IMR-90 (cell line): ENCODE measurements at regions not wholly inside any gene's neighbourhood (a gene's known extent, or its start where the extent isn't known, plus 50 kb on each side); places are given as distances from the start of the nearest gene placed in this dataset.

Experiments
- BHLHE40 ChIP-seq: fragments of 150-350 bp; IDR thresholded peaks from 2 replicates; pipeline ENCODE4 v1.6.1; 2016; ENCODE audit warnings: mild to moderate bottlenecking, low read depth, low read length
- CHD1 ChIP-seq: IDR thresholded peaks from 2 replicates; pipeline ENCODE4 v1.6.1; 2012; ENCODE audit warnings: low read depth, low read length, improper control_type of control experiment
- FOS ChIP-seq: fragments of 150-350 bp; IDR thresholded peaks from 2 replicates; pipeline ENCODE4 v1.6.1; 2016; ENCODE audit warnings: low read depth, low read length
- MAFK ChIP-seq: IDR thresholded peaks from 2 replicates; pipeline ENCODE4 v1.6.1; 2012; ENCODE audit warnings: low read depth, low read length, improper control_type of control experiment
- MAZ ChIP-seq: IDR thresholded peaks from 2 replicates; pipeline ENCODE4 v1.6.1; 2012; ENCODE audit warnings: low read depth, mild to moderate bottlenecking, low read length, improper control_type of control experiment, moderate library complexity, borderline replicate concordance
- POLR2A ChIP-seq: IDR thresholded peaks from 2 replicates; pipeline ENCODE4 v1.6.1; 2012; ENCODE audit warnings: mild to moderate bottlenecking, low read depth, low read length
- RAD21 ChIP-seq: IDR thresholded peaks from 2 replicates; pipeline ENCODE4 v1.6.1; 2012; ENCODE audit warnings: low read length, improper control_type of control experiment
- SMC3 ChIP-seq: fragments of 150-350 bp; IDR thresholded peaks from 2 replicates; pipeline ENCODE4 v1.6.1; 2016; ENCODE audit warnings: low read depth, mild to moderate bottlenecking, antibody characterized with exemption, low read length, moderate library complexity
- TF ChIP-seq, protein P1 (sequence below): conservative IDR thresholded peaks from 2 replicates; pipeline ENCODE4 v1.5.1; 2012; ENCODE audit warnings: mild to moderate bottlenecking, low read depth, low read length, improper control_type of control experiment
- TF ChIP-seq, protein P2 (sequence below): fragments of 150-350 bp; IDR thresholded peaks from 2 replicates; pipeline ENCODE4 v1.6.1; 2017; ENCODE audit warnings: mild to moderate bottlenecking, antibody characterized with exemption, low read length, low read depth

DNA sequence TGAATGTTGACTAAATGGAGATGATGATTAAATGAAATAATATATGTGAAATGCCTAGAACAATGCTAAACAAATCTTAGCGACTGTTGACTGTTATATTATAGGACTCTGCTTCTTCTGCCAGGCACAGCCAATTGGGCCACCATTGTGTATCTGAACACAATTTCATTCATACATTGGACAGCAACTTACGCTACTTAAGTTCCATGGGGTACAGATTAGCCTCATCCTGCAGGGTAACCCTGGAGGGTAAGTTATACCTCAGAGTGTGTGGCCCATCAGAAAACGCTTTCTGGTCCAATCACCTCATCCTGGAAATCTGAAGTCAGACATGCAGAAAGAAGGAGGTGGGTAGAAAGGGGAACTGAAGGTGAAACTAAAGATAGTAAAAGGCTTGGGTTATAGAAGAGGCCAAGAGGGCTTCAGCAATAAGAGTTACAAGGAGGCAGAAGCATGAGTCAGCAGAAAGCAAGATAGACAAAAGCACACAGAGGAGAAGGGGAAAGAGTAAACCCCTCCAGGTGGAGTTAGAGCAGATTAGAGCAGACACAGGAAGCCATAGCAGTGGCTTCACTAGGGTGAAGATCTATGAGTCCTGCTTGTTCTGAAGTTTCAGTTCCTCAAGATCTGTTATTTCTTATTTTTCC lies 119.3 kb upstream of the SLC24A5 start:
- TF ChIP-seq, protein P1, sequence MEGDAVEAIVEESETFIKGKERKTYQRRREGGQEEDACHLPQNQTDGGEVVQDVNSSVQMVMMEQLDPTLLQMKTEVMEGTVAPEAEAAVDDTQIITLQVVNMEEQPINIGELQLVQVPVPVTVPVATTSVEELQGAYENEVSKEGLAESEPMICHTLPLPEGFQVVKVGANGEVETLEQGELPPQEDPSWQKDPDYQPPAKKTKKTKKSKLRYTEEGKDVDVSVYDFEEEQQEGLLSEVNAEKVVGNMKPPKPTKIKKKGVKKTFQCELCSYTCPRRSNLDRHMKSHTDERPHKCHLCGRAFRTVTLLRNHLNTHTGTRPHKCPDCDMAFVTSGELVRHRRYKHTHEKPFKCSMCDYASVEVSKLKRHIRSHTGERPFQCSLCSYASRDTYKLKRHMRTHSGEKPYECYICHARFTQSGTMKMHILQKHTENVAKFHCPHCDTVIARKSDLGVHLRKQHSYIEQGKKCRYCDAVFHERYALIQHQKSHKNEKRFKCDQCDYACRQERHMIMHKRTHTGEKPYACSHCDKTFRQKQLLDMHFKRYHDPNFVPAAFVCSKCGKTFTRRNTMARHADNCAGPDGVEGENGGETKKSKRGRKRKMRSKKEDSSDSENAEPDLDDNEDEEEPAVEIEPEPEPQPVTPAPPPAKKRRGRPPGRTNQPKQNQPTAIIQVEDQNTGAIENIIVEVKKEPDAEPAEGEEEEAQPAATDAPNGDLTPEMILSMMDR = no peak
- TF ChIP-seq POLR2A (no peak), MAZ (no peak), SMC3 (no peak), FOS (no peak), CHD1 (no peak), BHLHE40 (no peak), MAFK (peak; percentile 66), RAD21 (no peak)
- TF ChIP-seq, protein P2, sequence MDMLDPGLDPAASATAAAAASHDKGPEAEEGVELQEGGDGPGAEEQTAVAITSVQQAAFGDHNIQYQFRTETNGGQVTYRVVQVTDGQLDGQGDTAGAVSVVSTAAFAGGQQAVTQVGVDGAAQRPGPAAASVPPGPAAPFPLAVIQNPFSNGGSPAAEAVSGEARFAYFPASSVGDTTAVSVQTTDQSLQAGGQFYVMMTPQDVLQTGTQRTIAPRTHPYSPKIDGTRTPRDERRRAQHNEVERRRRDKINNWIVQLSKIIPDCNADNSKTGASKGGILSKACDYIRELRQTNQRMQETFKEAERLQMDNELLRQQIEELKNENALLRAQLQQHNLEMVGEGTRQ = no peak
